A549 (cell line): ENCODE measurements at regions not wholly inside any gene's neighbourhood (a gene's known extent, or its start where the extent isn't known, plus 50 kb on each side); places are given as distances from the start of the nearest gene placed in this dataset.

Source experiments
- CTCF ChIP-seq: fragments of >200 bp; sonication (Bioruptor Twin); formaldehyde crosslinking; IDR thresholded peaks from 3 replicates; pipeline ENCODE4 v1.5.1; 2016
- MYC ChIP-seq: IDR thresholded peaks from 2 replicates; pipeline ENCODE4 v1.6.1; 2012; ENCODE audit warnings: mild to moderate bottlenecking, inconsistent platforms, low read length, improper control_type of control experiment, borderline replicate concordance
- POLR2A ChIP-seq: IDR thresholded peaks from 2 replicates; pipeline ENCODE4 v1.6.1; 2012; ENCODE audit warnings: mild to moderate bottlenecking, low read length

- TF ChIP-seq POLR2A (no peak), CTCF (no peak), MYC (no peak)
Measured at GRCh38 chr3:107956991-107957900, 133.6 kb downstream of the CD47 start.
